GM08714 (cell line): ENCODE measurements at regions not wholly inside any gene's neighbourhood (a gene's known extent, or its start where the extent isn't known, plus 50 kb on each side); places are given as distances from the start of the nearest gene placed in this dataset.

Source experiments
- H3K4me3 ChIP-seq: fragments of 200-500 bp; sonication (Bioruptor generic); 2 replicates; pipeline ENCODE4 v1.5.1; 2014; ENCODE audit warnings: mild to moderate bottlenecking, low read length, inconsistent platforms
- ZNF274 ChIP-seq: IDR thresholded peaks from 2 replicates; pipeline ENCODE4 v1.6.1; 2012; ENCODE audit warnings: mild to moderate bottlenecking, low read depth, low read length

DNA sequence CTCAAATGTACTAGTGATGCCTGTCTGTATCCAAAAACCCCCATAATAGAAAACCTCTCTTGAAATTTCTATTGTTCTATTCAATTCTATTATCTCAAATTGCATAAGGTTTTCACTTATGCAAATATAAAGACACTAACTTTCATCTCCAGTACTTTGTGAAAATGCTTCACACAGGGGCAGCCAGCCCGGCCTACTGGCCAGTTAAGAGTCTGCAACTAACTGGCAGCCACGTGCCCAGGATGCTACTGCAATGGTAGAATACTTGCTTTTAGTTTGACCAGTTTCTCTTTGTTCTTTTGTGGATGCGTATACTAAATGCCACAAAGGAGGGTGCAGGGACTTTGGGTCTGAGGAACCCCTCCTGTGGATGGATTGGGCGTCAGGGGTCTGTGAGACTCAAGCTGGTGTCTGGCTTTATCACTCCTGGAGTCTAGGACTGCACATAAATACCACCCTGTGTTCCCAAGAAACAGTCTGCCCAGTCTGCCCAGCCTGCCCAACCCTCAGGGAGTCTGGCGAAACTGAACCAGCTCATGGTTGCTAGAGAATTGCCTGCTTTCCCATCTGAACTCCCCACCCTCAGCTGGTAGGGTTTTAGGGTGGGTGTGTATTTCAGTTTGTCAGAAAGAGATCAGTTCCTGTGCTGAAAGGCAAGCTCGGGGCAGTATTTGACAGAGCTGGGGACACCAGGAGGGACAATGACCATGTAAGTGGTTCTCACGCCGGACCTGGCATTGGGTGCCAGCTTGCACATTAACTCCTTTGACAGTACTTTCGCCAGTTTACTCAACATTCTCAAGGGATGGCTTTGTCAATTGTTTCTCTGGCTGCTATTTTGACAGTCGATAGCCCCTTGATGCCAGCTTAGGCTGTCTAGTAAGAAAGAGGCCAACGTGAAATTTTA, 558.2 kb upstream of the JAG1 start:
- TF ChIP-seq ZNF274, result no peak
- H3K4me3 ChIP-seq, result no peak overlapping the region

DNA sequence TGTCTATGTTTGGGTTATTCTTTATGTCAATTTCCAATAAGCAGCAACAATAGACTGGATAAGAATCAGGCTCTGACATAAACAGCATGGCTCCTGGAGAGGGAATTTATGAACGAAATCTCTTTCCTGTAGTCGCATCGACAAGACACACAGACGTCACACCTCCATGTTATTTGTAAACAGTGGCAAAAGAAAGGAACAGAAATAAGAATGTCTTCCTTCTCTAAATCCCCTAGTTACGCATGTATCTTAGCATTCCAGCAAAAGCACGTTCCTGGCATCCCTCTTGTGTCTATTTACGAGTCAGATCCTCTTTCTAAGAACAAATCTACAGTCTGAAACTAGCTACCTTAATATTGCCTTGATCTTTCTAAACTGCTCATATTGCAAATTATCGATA, 559.1 kb upstream of the JAG1 start:
- TF ChIP-seq ZNF274, result no peak
- H3K4me3 ChIP-seq, result no peak overlapping the region

DNA sequence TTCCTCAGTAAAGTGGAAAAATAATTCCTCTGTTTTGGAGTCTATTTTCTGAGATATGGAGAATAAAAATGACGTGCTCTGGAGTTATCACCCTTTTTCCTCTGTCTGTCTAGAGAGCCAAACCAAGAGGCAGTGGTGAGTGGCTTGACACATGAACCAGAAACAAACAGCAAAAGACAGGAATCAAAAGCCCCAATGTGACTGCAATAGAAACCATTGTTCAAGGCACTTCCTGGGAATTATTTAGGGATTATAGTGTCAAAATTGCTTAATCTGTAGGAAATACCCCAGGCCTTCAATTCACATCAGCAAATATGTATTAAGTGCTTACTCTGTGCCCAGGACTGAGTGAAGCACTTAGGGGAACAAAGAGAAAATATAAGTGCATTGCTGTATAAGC, 560.4 kb upstream of the JAG1 start:
- TF ChIP-seq ZNF274, result no peak
- H3K4me3 ChIP-seq, result no peak overlapping the region

DNA sequence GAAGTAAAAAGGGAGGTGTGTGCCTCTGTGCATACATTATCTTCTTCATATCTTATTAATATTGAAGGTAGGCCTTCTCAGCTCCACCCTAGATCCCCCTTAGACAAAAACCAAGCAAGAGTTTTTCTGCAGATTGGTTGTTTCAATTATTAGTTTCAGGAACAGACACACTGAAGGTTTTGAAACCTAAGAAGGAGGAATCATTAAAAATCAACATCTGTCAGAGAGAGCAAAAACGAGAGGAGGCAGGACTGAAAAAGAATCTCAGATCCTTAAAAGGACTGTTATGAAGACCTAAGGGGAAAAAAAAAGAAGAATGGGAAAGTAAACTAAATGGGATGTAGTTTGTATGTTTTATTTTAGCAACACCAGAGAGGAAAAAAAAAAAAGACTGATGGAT, 560.8 kb upstream of the JAG1 start:
- H3K4me3 ChIP-seq, result no peak overlapping the region
- TF ChIP-seq ZNF274, result no peak

DNA sequence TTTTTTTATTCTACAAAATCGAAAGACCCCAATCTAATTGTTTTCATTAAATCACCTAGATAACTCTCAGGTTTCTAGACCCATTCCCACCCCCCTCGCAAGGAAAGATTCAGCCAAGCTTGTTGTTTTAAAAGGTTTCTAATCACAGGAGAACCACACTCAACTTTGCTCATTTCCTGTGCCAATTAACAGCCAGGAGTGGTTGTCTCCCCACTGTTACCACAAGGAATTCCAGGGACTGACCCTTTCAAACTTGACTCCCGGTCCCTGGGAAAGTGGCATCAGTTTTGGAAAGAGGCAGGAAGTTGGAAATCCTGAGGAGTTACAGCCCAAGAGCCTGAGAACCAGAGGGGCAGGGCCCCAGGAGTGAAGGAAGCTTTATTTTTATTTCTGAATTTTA, 561.3 kb upstream of the JAG1 start:
- no peak for TF ChIP-seq ZNF274

GRCh38 chr20:11242320-11242719, 568.5 kb upstream of the JAG1 start:
- no peak overlapping the region for H3K4me3 ChIP-seq
- no peak for TF ChIP-seq ZNF274

More for the DNA sequence above, 561.3 kb upstream of the JAG1 start:
- no peak overlapping the region for H3K4me3 ChIP-seq

DNA sequence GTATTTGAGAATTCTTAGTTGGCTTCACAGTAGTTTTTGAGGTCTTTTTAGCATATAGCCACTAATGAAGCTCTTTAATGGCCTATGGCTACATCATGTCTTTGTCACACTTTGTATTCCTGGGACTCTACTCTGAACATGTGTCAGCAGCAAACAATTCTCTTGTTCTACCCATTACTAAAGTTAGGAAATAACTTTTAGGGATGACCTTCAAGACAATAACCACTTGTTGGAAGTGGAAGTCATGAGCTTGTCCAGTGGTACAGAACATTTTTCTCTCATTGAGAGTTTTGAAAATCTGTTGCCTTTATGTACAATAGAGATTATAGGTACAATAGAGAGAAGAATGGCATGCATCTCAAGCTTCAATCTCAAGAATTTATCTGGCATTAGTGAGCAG, 571.6 kb upstream of the JAG1 start:
- no peak overlapping the region for H3K4me3 ChIP-seq
- no peak for TF ChIP-seq ZNF274

GRCh38 chr20:11246251-11246775, 572.5 kb upstream of the JAG1 start:
- TF ChIP-seq ZNF274, result no peak
- no peak overlapping the region for H3K4me3 ChIP-seq

GRCh38 chr20:11247046-11248010, 573.5 kb upstream of the JAG1 start:
- no peak overlapping the region for H3K4me3 ChIP-seq
- TF ChIP-seq ZNF274, result no peak

DNA sequence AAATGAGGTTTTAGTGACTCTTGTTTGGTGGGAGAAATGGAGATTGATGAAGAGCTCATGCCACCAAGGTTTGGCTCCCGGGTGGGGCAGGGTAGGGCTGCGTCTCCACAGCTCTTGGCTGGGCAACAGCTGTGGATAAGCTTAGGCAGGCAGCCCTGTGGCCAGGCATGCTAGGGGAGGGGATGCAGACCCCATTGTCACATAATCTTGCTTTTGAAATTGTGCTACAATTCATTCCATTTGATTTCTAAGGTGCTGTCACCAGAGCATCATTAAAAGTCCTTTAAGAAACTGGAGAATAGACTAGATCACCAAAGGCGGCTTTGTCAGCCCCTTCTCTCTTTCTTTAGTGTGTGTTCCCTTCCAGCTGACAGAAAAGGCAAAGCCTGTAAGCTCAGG, 574.2 kb upstream of the JAG1 start:
- H3K4me3 ChIP-seq, result no peak overlapping the region
- TF ChIP-seq ZNF274, result no peak

DNA sequence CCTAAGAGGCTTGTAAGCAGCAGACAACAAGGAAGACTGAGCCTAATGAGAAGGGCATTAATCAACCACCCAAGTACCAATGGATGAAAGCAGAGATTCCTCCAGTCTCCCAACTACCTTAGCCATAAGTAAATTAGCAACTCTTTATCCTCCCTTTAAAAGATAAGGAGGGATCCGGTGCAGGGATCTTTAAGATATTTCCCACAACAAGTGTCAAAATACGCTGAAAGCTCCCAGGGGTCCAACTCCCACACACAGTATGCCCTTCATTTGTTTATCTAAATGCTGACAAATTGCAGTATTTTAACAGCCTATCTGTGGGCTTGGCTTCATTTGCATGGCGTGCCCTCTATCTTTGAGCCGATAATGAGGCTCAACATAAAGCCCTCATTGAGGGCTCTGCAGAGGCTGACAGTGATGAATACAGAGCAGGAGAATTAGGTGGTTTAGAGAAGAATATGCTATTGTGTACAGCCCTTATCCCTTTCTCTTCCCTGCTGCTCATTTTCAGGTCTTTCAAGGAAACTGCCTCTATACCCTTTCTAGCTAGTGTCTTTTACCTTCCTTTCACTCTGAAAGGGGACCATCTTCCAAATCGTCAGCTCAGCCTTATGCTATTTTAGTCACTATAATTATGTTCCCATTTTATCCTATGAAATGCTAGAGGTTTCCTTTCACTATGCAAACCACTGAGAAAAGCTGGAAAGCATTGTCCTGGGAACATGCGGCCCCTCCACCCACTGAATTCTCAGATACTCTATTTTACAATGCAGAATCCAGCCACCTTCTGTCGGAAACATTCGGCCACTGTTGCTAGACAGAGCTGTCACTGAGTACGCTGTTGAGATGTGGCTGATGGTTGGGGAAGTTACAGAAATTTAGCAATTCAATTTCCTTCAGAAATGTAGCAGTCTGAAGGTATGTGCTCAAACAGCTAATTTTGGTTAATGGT, 575.2 kb upstream of the JAG1 start:
- TF ChIP-seq ZNF274, result no peak
- H3K4me3 ChIP-seq, result no peak overlapping the region

DNA sequence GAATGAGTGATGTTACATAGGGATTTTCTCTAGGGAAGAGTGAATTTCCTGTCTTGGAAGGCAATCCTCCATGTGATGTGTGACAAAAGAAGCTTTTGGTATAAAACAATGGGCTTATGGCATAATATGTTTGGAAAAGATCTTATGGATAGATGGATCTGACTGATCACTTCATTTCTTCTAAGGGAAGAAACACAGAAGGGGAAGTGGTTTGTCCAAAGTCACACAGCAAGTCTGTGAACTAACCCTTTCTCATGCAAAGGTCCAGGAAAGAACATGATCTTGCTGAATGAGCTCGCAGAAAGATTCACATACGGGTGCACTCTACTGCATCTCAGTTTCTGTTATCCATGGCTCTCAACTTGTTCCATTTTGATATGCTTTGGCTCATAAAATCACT, 575.9 kb upstream of the JAG1 start:
- H3K4me3 ChIP-seq, result no peak overlapping the region
- no peak for TF ChIP-seq ZNF274

DNA sequence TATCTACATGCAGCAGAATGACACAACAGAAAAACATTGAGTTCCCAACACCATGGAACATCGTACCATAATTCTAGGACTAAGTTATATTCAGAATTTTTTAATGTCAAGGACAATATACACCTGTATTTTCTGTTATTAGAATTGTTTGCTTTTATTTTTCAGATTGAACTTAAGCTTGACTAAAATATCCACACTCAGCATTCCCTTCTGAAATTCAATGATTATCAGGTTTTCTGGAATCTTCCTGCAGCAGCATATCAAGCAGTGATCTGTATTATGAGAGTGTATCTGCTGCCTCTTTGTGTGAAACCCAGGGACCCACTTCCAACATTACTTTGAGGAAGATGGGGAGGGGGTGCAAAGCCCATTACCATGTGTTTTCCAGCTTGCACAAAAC, 578.6 kb upstream of the JAG1 start:
- H3K4me3 ChIP-seq, result no peak overlapping the region
- TF ChIP-seq ZNF274, result no peak
